Hepatocyte (in vitro differentiated cells): ENCODE measurements at regions not wholly inside any gene's neighbourhood (a gene's known extent, or its start where the extent isn't known, plus 50 kb on each side); places are given as distances from the start of the nearest gene placed in this dataset.

ENCODE experiments used
- CTCF ChIP-seq: fragments of 200-600 bp; sonication (generic); IDR thresholded peaks from 2 replicates; pipeline ENCODE4 v1.5.1; 2016; ENCODE audit warnings: antibody characterized with exemption, mild to moderate bottlenecking; ENCODE audit not compliant: poor library complexity
- EZH2 ChIP-seq: fragments of 200-600 bp; sonication (generic); IDR thresholded peaks from 2 replicates; pipeline ENCODE4 v1.6.1; 2016; ENCODE audit warnings: antibody characterized with exemption, mild to moderate bottlenecking, borderline replicate concordance
- EZH2phosphoT487 ChIP-seq: fragments of 200-600 bp; sonication (generic); IDR thresholded peaks from one replicate; pipeline ENCODE4 v1.6.1; 2018; ENCODE audit warnings: antibody characterized with exemption, mild to moderate bottlenecking, low read depth, moderate library complexity; ENCODE audit not compliant: unreplicated experiment, severe bottlenecking

GRCh38 chr11:127627629-127628457 lies 627.3 kb upstream of the KIRREL3 start:
- TF ChIP-seq CTCF, result no peak
- no peak for TF ChIP-seq EZH2
- no peak for TF ChIP-seq EZH2phosphoT487
